Fibroblast of villous mesenchyme (primary cell): ENCODE measurements at regions not wholly inside any gene's neighbourhood (a gene's known extent, or its start where the extent isn't known, plus 50 kb on each side); places are given as distances from the start of the nearest gene placed in this dataset.

Experiments
- DNase-seq: peaks from one replicate; pipeline ENCODE4 v3.0.0-alpha.2; 2010; ENCODE audit warnings: low read depth
- H3K4me3 ChIP-seq: 2 replicates; pipeline ENCODE4 v1.5.1; 2011; ENCODE audit warnings: low read depth, mild to moderate bottlenecking, low read length
- TF ChIP-seq, protein P1 (sequence below): IDR thresholded peaks from 2 replicates; pipeline ENCODE4 v1.5.1; 2012; ENCODE audit warnings: low read depth, mild to moderate bottlenecking, low read length; ENCODE audit not compliant: insufficient read depth

DNA sequence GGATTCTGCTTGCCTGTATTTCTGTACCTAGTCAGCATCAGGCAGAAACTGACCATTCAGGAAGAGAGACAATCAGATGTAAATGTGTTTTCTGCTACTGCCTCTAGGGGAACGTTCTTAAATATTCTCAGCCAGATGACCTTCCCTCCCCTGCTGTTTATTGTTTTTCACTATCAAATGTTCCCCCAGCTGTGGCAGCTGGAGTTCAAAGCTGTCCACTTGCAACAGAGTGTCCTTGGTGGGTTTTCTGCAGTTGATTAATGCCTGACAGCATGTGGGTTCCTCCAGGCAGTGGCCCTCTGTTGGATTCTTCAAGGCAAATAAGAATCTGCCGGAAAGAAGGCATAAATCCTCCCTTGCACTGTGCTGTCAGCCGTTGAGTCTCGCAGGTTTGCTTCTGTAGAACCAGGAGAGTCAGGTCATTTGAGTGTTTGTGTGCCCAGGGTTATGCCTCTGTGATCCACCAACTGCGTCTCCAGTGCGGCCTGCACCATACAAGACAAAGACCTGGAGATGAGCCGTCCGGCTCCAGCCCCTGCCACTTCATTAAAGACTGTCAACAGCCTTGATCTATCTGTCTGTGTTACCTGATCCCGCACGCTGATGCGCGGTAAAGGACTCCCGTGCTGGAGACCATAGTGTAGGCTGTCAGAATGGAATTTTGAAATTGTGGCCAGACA lies 203.4 kb downstream of the GADD45G start:
- H3K4me3 ChIP-seq, result no peak overlapping the region
- DNase-seq, result no peak
- TF ChIP-seq, protein P1, sequence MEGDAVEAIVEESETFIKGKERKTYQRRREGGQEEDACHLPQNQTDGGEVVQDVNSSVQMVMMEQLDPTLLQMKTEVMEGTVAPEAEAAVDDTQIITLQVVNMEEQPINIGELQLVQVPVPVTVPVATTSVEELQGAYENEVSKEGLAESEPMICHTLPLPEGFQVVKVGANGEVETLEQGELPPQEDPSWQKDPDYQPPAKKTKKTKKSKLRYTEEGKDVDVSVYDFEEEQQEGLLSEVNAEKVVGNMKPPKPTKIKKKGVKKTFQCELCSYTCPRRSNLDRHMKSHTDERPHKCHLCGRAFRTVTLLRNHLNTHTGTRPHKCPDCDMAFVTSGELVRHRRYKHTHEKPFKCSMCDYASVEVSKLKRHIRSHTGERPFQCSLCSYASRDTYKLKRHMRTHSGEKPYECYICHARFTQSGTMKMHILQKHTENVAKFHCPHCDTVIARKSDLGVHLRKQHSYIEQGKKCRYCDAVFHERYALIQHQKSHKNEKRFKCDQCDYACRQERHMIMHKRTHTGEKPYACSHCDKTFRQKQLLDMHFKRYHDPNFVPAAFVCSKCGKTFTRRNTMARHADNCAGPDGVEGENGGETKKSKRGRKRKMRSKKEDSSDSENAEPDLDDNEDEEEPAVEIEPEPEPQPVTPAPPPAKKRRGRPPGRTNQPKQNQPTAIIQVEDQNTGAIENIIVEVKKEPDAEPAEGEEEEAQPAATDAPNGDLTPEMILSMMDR, result peak; percentile 16

DNA sequence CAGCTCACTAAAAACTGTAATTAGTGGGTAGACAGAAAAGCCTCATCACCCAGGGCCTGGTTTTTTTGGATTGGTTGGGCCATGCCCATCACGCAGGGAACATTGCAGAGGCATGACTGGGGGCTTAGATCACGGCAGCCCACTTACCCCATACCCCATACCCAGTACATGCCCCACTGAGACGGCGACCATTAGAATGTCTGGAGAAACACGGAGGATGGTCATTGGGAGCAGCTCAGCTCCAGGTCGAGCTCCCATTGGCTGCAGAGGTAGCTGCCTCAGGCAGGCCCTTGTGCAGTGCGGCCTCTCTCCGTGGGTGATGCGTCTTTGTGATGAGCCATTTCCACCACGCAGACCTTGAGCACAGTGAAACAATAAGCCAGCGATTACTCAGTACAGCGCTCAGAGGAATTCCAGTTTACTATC lies 204.0 kb downstream of the GADD45G start:
- no peak for DNase-seq
- TF ChIP-seq, protein P1, result no peak
- H3K4me3 ChIP-seq, result no peak overlapping the region

DNA sequence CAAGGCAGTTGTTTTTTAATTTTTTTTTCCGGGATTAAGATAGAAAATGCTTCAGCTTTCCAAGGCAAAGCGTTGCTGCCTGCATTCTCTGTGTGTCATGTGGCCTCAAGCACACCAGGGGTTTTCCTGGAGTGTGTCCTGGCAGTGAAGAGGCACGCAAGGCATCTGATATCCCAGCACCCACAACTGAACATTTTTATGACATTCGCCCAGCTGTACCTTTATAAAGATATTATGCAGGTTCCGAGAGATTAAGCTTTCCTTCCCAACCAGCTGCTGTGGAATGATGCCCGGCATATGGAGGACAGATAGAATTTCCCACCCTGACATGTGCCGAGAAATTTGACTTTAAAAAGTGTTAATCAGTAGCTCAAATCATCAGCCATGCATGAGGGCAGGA lies 205.6 kb downstream of the GADD45G start:
- H3K4me3 ChIP-seq, result no peak overlapping the region
- DNase-seq, result peak; percentile 13
- TF ChIP-seq, protein P1, result no peak

DNA sequence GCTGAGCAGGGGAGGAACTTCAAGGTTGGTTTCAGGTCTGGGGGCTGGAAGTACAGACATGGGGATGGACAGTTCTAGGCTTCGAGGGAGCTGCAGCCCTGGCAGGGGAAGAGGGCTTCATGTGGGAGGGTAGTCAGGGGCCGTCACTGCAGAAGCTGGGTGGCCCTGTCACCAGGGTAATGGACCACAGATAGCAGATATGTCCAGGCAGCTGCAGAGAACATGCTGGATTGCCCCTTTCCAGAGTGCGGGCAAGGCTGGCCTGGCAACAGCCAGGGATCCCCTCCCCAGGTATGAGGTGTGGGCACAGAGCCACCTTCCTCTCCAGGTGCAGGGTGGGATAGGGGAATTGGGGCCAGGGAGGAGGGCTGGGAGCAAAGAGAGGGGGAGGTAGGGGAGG lies 206.5 kb downstream of the GADD45G start:
- TF ChIP-seq, protein P1, result no peak
- no peak for DNase-seq
- no peak overlapping the region for H3K4me3 ChIP-seq

DNA sequence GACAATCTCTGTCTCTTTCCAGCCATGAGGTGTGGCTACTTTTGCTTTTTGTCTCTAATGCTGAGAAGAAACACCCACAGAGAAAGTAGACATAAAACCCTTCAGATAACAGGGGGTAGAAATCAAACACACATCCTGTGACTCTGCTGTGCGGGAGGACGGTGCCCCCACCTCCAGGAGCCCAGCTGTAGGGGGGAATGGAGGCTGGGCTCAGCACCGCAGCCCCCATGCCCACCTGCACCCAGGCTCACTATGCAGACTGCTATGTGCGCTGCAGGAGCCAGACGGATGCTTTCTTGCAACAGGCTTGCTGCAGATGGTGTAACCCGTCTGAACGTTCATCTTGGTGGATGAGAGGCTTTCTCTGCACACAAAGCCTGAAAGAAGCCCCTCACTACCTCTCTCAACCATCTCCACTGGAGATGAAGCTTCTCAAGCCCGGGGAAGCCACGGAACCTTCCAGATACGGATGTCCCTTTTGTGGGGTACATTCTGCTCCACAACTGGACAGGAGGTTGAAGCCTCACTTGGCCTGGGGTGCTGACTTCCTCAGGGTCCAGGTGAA lies 207.2 kb downstream of the GADD45G start:
- no peak overlapping the region for H3K4me3 ChIP-seq
- TF ChIP-seq, protein P1, result no peak
- no peak for DNase-seq

DNA sequence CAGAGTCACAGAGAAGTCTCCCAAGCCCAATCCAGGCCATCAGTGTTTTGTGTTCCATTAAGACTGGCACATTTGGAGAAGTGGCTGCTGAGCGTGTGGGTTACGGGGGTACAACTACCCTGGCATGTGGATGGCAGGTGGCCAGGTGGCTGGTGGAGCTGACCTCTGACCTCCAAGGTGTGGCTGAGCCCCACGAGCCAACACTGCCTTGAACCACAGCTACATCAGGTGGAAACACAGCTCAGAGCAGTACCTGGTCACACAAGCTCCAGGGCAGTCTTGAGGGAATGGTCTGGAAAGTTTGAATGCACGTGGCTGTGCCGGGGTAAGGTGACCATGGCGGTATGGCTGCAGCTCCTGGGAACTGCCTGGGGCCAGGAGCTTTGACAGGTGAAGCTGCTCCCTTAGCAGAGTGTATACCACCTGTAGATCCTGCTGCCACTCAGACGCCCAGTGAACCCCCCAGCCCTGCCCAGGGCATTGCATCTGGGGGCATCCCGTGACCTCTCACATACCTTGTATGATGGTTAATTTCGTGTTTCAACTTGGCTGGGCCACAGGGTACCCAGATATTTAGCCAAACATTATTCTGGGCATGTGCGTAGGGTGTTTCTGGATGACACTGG lies 207.9 kb downstream of the GADD45G start:
- no peak for DNase-seq
- TF ChIP-seq, protein P1, result no peak
- H3K4me3 ChIP-seq, result no peak overlapping the region
